Right hindlimb (tissue), 1 donor: ENCODE measurements at regions not wholly inside any gene's neighbourhood (a gene's known extent, or its start where the extent isn't known, plus 50 kb on each side); places are given as distances from the start of the nearest gene placed in this dataset.
"Not testable (repeated sequence)": the region's sequence is repeated elsewhere in the genome, so short reads cannot be mapped to it uniquely, and the experiment has no call there.

Experiments used
- DNase-seq: peaks from one replicate; pipeline ENCODE4 v3.0.0-alpha.2; 2018

GRCh38 chr3:104349836-104350235 lies 1016.9 kb upstream of the ALCAM start:
- no peak for DNase-seq

GRCh38 chr3:104353951-104354350 lies 1012.8 kb upstream of the ALCAM start:
- DNase-seq, result no peak

- DNase-seq, result no peak
Measured at GRCh38 chr3:104359546-104359945, 1007.2 kb upstream of the ALCAM start.

- DNase-seq, result no peak
Measured at GRCh38 chr3:104360038-104360437, 1006.7 kb upstream of the ALCAM start.

- DNase-seq, result not testable (repeated sequence)
Measured at GRCh38 chr3:104361748-104362147, 1005.0 kb upstream of the ALCAM start.

GRCh38 chr3:104362319-104362718 lies 1004.4 kb upstream of the ALCAM start:
- no peak for DNase-seq

- no peak for DNase-seq
Measured at GRCh38 chr3:104367000-104367399, 999.7 kb upstream of the ALCAM start.

GRCh38 chr3:104368760-104369159 lies 997.9 kb upstream of the ALCAM start:
- DNase-seq, result no peak

GRCh38 chr3:104385421-104385820 lies 981.3 kb upstream of the ALCAM start:
- no peak for DNase-seq

- DNase-seq, result no peak
Measured at GRCh38 chr3:104388619-104389018, 978.1 kb upstream of the ALCAM start.

- no peak for DNase-seq
Measured at GRCh38 chr3:104392327-104392726, 974.4 kb upstream of the ALCAM start.

- no peak for DNase-seq
Measured at GRCh38 chr3:104396974-104397669, 969.6 kb upstream of the ALCAM start.

GRCh38 chr3:104397713-104398112 lies 969.0 kb upstream of the ALCAM start:
- no peak for DNase-seq

- DNase-seq, result no peak
Measured at GRCh38 chr3:104402902-104403301, 963.8 kb upstream of the ALCAM start.

GRCh38 chr3:104411757-104412156 lies 955.0 kb upstream of the ALCAM start:
- DNase-seq, result no peak

- no peak for DNase-seq
Measured at GRCh38 chr3:104412608-104413580, 953.8 kb upstream of the ALCAM start.

GRCh38 chr3:104428337-104428925 lies 938.3 kb upstream of the ALCAM start:
- no peak for DNase-seq

- DNase-seq, result no peak
Measured at GRCh38 chr3:104429727-104430126, 937.0 kb upstream of the ALCAM start.

GRCh38 chr3:104436506-104436905 lies 930.2 kb upstream of the ALCAM start:
- no peak for DNase-seq

- DNase-seq, result peak; percentile 62
Measured at GRCh38 chr3:104437131-104437750, 929.5 kb upstream of the ALCAM start.

GRCh38 chr3:104437891-104438290 lies 928.8 kb upstream of the ALCAM start:
- peak; percentile 55 for DNase-seq

- DNase-seq, result no peak
Measured at GRCh38 chr3:104438706-104439105, 928.0 kb upstream of the ALCAM start.
